PC-3 (cell line): ENCODE measurements at regions not wholly inside any gene's neighbourhood (a gene's known extent, or its start where the extent isn't known, plus 50 kb on each side); places are given as distances from the start of the nearest gene placed in this dataset.

Experiments used
- EZH2 ChIP-seq: fragments of 300-600 bp; sonication (generic); IDR thresholded peaks from one replicate; pipeline ENCODE4 v1.6.1; 2017; ENCODE audit warnings: antibody characterized with exemption, mild to moderate bottlenecking, low read length; ENCODE audit not compliant: unreplicated experiment
- EZH2phosphoT487 ChIP-seq: fragments of 300-600 bp; sonication (generic); IDR thresholded peaks from 2 replicates; pipeline ENCODE4 v1.6.1; 2018; ENCODE audit warnings: mild to moderate bottlenecking, antibody characterized with exemption, low read length, borderline replicate concordance
- TF ChIP-seq, protein P1 (sequence below): fragments of 300-600 bp; sonication (generic); conservative IDR thresholded peaks from 2 replicates; pipeline ENCODE4 v1.5.1; 2017; ENCODE audit warnings: antibody characterized with exemption, low read depth, mild to moderate bottlenecking, low read length

DNA sequence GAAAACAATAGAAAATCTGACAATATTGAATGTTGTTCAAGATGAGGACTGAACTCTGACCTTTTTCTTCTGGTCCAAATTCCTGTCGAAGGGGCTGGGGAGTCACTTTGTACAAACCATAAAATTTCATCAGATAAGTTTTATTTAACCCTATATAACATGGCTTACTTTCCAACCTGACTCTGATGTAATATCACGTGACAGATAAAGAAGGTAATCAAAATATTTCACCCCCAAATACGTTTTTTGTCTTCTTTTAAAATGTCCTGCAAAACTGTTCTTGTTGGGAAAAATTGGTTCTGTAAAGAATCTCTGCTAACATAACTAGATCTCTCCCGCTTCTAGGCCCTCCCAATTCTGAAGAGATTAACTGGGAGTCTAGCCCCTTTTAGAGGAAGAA is 90.9 kb upstream of the MDFIC start:
- TF ChIP-seq EZH2: no peak
- TF ChIP-seq, protein P1, sequence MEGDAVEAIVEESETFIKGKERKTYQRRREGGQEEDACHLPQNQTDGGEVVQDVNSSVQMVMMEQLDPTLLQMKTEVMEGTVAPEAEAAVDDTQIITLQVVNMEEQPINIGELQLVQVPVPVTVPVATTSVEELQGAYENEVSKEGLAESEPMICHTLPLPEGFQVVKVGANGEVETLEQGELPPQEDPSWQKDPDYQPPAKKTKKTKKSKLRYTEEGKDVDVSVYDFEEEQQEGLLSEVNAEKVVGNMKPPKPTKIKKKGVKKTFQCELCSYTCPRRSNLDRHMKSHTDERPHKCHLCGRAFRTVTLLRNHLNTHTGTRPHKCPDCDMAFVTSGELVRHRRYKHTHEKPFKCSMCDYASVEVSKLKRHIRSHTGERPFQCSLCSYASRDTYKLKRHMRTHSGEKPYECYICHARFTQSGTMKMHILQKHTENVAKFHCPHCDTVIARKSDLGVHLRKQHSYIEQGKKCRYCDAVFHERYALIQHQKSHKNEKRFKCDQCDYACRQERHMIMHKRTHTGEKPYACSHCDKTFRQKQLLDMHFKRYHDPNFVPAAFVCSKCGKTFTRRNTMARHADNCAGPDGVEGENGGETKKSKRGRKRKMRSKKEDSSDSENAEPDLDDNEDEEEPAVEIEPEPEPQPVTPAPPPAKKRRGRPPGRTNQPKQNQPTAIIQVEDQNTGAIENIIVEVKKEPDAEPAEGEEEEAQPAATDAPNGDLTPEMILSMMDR: no peak
- no peak for TF ChIP-seq EZH2phosphoT487
